ENCODE measurements at regions not wholly inside any gene's neighbourhood (a gene's known extent, or its start where the extent isn't known, plus 50 kb on each side); places are given as distances from the start of the nearest gene placed in this dataset.

- intact Hi-C loops (cut with micrococcal nuclease), result no loop called here
- no peak for TF ChIP-seq CTCF (IDR thresholded peaks at IDR 0.05; ENCODE audit: unreplicated experiment)
- Mint-ChIP-seq H3K4me1 (ENCODE audit: insufficient read depth, unreplicated experiment) (no peaks in the 10 kb centered on the region), H3K27ac (ENCODE audit: low read depth, unreplicated experiment) (no peak overlapping the region), H3K36me3 (ENCODE audit: insufficient read depth, unreplicated experiment) (no peaks in the 10 kb centered on the region), H3K27me3 (ENCODE audit: insufficient read depth, unreplicated experiment) (no peaks in the 10 kb centered on the region), H3K9me3 (ENCODE audit: unreplicated experiment) (no peaks in the 10 kb centered on the region), H3K4me3 (ENCODE audit: unreplicated experiment) (no peak overlapping the region)
- no TSS peak for BruUV-seq (replicated peaks)
- POLR2A ChIA-PET, result no interaction called here
- CTCF ChIA-PET, result interaction anchor here (1.2 kb wide), 1 partner anchor 933 kb away, joined by 4 read pairs; no protein-coding TSS in a partner anchor
- DNase-seq (ENCODE audit: unreplicated experiment), result no peak
These were observed 543.7 kb downstream of the ARAP2 start for GRCh38 chr4:35700663-35701062.

GRCh38 chr4:35709080-35709479 lies 535.2 kb downstream of the ARAP2 start:
- no peak for TF ChIP-seq CTCF (IDR thresholded peaks at IDR 0.05; ENCODE audit: unreplicated experiment)
- Mint-ChIP-seq H3K36me3 (ENCODE audit: insufficient read depth, unreplicated experiment) (no peaks in the 10 kb centered on the region), H3K4me1 (ENCODE audit: insufficient read depth, unreplicated experiment) (no peaks in the 10 kb centered on the region), H3K9me3 (ENCODE audit: unreplicated experiment) (peaks cover 32% of the 10 kb centered on the region), H3K27me3 (ENCODE audit: insufficient read depth, unreplicated experiment) (no peaks in the 10 kb centered on the region), H3K4me3 (ENCODE audit: unreplicated experiment) (no peak overlapping the region), H3K27ac (ENCODE audit: low read depth, unreplicated experiment) (no peak overlapping the region)
- no TSS peak for BruUV-seq (replicated peaks)
- intact Hi-C loops (cut with micrococcal nuclease), result no loop called here
- CTCF ChIA-PET, result interaction anchor here (0.6 to 1.0 kb wide), 2 partner anchors 1018 to 1222 kb away, joined by 3 read pairs; no protein-coding TSS in a partner anchor
- DNase-seq (ENCODE audit: unreplicated experiment), result no peak
- POLR2A ChIA-PET, result no interaction called here

- no peaks in the 10 kb centered on the region for H3K4me1 Mint-ChIP-seq (ENCODE audit: insufficient read depth, unreplicated experiment)
- intact Hi-C loops (cut with micrococcal nuclease), result no loop called here
- H3K9me3 Mint-ChIP-seq (ENCODE audit: unreplicated experiment), result peaks cover 41% of the 10 kb centered on the region
- no peak for TF ChIP-seq CTCF (IDR thresholded peaks at IDR 0.05; ENCODE audit: unreplicated experiment)
- H3K36me3 Mint-ChIP-seq (ENCODE audit: insufficient read depth, unreplicated experiment), result no peaks in the 10 kb centered on the region
- no peak overlapping the region for H3K27ac Mint-ChIP-seq (ENCODE audit: low read depth, unreplicated experiment)
- BruUV-seq (replicated peaks), result no TSS peak
- DNase-seq (ENCODE audit: unreplicated experiment), result no peak
- no peaks in the 10 kb centered on the region for H3K27me3 Mint-ChIP-seq (ENCODE audit: insufficient read depth, unreplicated experiment)
- ChIA-PET POLR2A (no interaction called here), CTCF (interaction anchor here (1.2 to 1.3 kb wide), 2 partner anchors 10 to 13 kb away, joined by 3 to 5 read pairs; no protein-coding TSS in a partner anchor)
- H3K4me3 Mint-ChIP-seq (ENCODE audit: unreplicated experiment), result no peak overlapping the region
These were observed 534.0 kb downstream of the ARAP2 start for GRCh38 chr4:35710343-35710742.

- no TSS peak for BruUV-seq (replicated peaks)
These were observed 533.2 kb downstream of the ARAP2 start for GRCh38 chr4:35711127-35711526.

More at GRCh38 chr4:35711127-35711526, 533.2 kb downstream of the ARAP2 start:
- peaks cover 44% of the 10 kb centered on the region for H3K9me3 Mint-ChIP-seq (ENCODE audit: unreplicated experiment)
- ChIA-PET CTCF (interaction anchor here (1.2 to 1.3 kb wide), 2 partner anchors 9 to 12 kb away, joined by 3 to 5 read pairs; no protein-coding TSS in a partner anchor), POLR2A (no interaction called here)
- no peaks in the 10 kb centered on the region for H3K4me1 Mint-ChIP-seq (ENCODE audit: insufficient read depth, unreplicated experiment)
- TF ChIP-seq CTCF (IDR thresholded peaks at IDR 0.05; ENCODE audit: unreplicated experiment), result no peak
- H3K4me3 Mint-ChIP-seq (ENCODE audit: unreplicated experiment), result no peak overlapping the region
- H3K36me3 Mint-ChIP-seq (ENCODE audit: insufficient read depth, unreplicated experiment), result no peaks in the 10 kb centered on the region
- H3K27ac Mint-ChIP-seq (ENCODE audit: low read depth, unreplicated experiment), result no peak overlapping the region
- H3K27me3 Mint-ChIP-seq (ENCODE audit: insufficient read depth, unreplicated experiment), result no peaks in the 10 kb centered on the region
- DNase-seq (ENCODE audit: unreplicated experiment), result no peak
- intact Hi-C loops (cut with micrococcal nuclease), result no loop called here

Measured in MCF 10A (cell line).